Retinal pigment epithelial cell (primary cell): ENCODE measurements at regions not wholly inside any gene's neighbourhood (a gene's known extent, or its start where the extent isn't known, plus 50 kb on each side); places are given as distances from the start of the nearest gene placed in this dataset.

Source experiments
- DNase-seq: peaks from one replicate; pipeline ENCODE4 v3.0.0-alpha.2; 2010; ENCODE audit warnings: low read depth
- H3K4me3 ChIP-seq: 2 replicates; pipeline ENCODE4 v1.5.1; 2011; ENCODE audit warnings: mild to moderate bottlenecking, low read length, control low read depth, moderate library complexity
- CTCF ChIP-seq: conservative IDR thresholded peaks from 2 replicates; pipeline ENCODE4 v1.5.1; 2011; ENCODE audit warnings: low read depth, low read length, control low read depth, inconsistent platforms

GRCh38 chr2:42925742-42926433 is 133.5 kb upstream of the HAAO start:
- no peak for DNase-seq
- no peak for TF ChIP-seq CTCF
- no peak overlapping the region for H3K4me3 ChIP-seq

- no peak for TF ChIP-seq CTCF
- no peak for DNase-seq
- H3K4me3 ChIP-seq, result no peak overlapping the region
These were observed 132.1 kb upstream of the HAAO start for GRCh38 chr2:42924418-42924886.

- H3K4me3 ChIP-seq, result no peak overlapping the region
- no peak for DNase-seq
- no peak for TF ChIP-seq CTCF
These were observed 131.4 kb upstream of the HAAO start for GRCh38 chr2:42923580-42924417.

GRCh38 chr2:42922790-42923579 is 130.6 kb upstream of the HAAO start:
- no peak overlapping the region for H3K4me3 ChIP-seq
- peak; percentile 99 for DNase-seq
- TF ChIP-seq CTCF, result no peak

GRCh38 chr2:42922293-42922692 is 129.9 kb upstream of the HAAO start:
- TF ChIP-seq CTCF, result no peak
- no peak overlapping the region for H3K4me3 ChIP-seq
- DNase-seq, result no peak

- H3K4me3 ChIP-seq, result no peak overlapping the region
- DNase-seq, result no peak
- no peak for TF ChIP-seq CTCF
These were observed 129.3 kb upstream of the HAAO start for GRCh38 chr2:42921721-42922120.
